GM13976 (cell line): ENCODE measurements at regions not wholly inside any gene's neighbourhood (a gene's known extent, or its start where the extent isn't known, plus 50 kb on each side); places are given as distances from the start of the nearest gene placed in this dataset.

Experiments used
- DNase-seq: peaks from one replicate; pipeline ENCODE4 v3.0.0; 2012; ENCODE audit warnings: low spot score
- CTCF ChIP-seq: IDR thresholded peaks from 2 replicates; pipeline ENCODE4 v1.5.1; 2012; ENCODE audit warnings: borderline replicate concordance, mild to moderate bottlenecking; ENCODE audit not compliant: insufficient read depth; ENCODE audit errors: extremely low read depth, missing control alignments, control extremely low read depth
- in situ Hi-C: fragments of 300-500 bp; cut with MboI; formaldehyde crosslinking; loops from one replicate; pipeline ENCODE4 v1.12.0; 2022; ENCODE audit warnings: low sequenced_read_pairs, mixed read lengths, inconsistent platforms; ENCODE audit not compliant: unreplicated experiment

DNA sequence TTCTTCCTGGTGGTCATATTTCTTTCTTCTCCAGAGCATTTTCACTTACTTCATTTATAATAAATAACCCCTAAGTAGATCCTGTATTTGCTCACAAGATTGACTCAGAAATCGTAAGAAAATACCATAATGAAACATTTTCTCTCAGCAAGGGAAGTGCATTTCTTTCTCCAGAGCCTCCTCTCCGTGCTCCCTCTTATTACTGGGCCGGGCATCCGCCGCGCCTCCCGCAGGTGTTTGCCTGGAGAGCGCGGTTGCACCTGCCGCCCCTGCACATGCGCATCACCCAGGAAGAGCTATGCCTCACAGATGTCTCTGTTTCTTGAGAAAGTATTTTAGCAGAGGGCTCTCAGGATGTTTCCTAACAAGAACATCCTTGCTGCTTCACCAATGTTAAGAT, 509.2 kb downstream of the TCERG1L start:
- DNase-seq: no peak
- in situ Hi-C loops: no loop called here
- no peak for TF ChIP-seq CTCF

DNA sequence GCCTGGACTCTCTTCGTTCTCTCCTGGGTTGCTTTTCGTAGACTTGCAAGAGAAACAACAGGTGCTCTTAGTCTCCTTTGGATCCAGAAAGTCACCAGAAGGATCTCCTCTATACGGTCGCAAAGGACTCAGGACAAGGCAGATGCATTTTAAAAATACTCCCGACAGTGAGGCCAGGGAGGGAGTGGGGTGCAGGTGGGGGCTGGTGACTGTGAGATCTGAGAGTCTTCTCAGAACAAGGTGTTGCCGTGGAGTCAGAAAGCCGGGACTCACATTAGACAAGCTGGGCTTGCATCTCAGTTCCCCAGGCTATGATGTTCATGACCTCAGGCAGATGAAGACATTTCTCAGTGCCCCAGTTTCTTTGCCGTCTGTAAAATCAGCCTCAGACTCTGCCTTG, 507.2 kb downstream of the TCERG1L start:
- DNase-seq: no peak
- TF ChIP-seq CTCF: no peak
- in situ Hi-C loops: no loop called here

GRCh38 chr10:130804778-130805634, 506.5 kb downstream of the TCERG1L start:
- in situ Hi-C loops: no loop called here
- no peak for TF ChIP-seq CTCF
- no peak for DNase-seq

- no peak for TF ChIP-seq CTCF
- in situ Hi-C loops: no loop called here
Observed at GRCh38 chr10:130805635-130806030, 505.9 kb downstream of the TCERG1L start.

GRCh38 chr10:130806426-130806825, 505.1 kb downstream of the TCERG1L start:
- TF ChIP-seq CTCF: no peak
- in situ Hi-C loops: no loop called here

More at GRCh38 chr10:130805635-130806030, 505.9 kb downstream of the TCERG1L start:
- DNase-seq: peak; percentile 3

GRCh38 chr10:130807096-130807495, 504.4 kb downstream of the TCERG1L start:
- no peak for DNase-seq
- TF ChIP-seq CTCF: no peak
- in situ Hi-C loops: no loop called here

More at GRCh38 chr10:130806426-130806825, 505.1 kb downstream of the TCERG1L start:
- peak; percentile 3 for DNase-seq
